ENCODE measurements at regions not wholly inside any gene's neighbourhood (a gene's known extent, or its start where the extent isn't known, plus 50 kb on each side); places are given as distances from the start of the nearest gene placed in this dataset.
"Not testable (repeated sequence)": the region's sequence is repeated elsewhere in the genome, so short reads cannot be mapped to it uniquely, and the experiment has no call there.

GRCh38 chr11:91299980-91300379 is 924.6 kb upstream of the FAT3 start:
- no peak overlapping the region for H3K4me3 ChIP-seq (ENCODE audit: low read depth, low read length)
- no peaks in the 10 kb centered on the region for H3K27me3 ChIP-seq (ENCODE audit: control insufficient read depth, insufficient read depth, low read length)
- peak; percentile 1 for DNase-seq (ENCODE audit: low read depth)
- TF ChIP-seq, protein P1, sequence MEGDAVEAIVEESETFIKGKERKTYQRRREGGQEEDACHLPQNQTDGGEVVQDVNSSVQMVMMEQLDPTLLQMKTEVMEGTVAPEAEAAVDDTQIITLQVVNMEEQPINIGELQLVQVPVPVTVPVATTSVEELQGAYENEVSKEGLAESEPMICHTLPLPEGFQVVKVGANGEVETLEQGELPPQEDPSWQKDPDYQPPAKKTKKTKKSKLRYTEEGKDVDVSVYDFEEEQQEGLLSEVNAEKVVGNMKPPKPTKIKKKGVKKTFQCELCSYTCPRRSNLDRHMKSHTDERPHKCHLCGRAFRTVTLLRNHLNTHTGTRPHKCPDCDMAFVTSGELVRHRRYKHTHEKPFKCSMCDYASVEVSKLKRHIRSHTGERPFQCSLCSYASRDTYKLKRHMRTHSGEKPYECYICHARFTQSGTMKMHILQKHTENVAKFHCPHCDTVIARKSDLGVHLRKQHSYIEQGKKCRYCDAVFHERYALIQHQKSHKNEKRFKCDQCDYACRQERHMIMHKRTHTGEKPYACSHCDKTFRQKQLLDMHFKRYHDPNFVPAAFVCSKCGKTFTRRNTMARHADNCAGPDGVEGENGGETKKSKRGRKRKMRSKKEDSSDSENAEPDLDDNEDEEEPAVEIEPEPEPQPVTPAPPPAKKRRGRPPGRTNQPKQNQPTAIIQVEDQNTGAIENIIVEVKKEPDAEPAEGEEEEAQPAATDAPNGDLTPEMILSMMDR (IDR thresholded peaks at IDR 0.05; ENCODE audit: insufficient read depth, low read length, poor library complexity, severe bottlenecking) = no peak
- no peaks in the 10 kb centered on the region for H3K36me3 ChIP-seq (ENCODE audit: control insufficient read depth, insufficient read depth, low read length)

GRCh38 chr11:91296629-91297028 is 928.0 kb upstream of the FAT3 start:
- DNase-seq (ENCODE audit: low read depth) = no peak
- TF ChIP-seq, protein P1 (IDR thresholded peaks at IDR 0.05; ENCODE audit: insufficient read depth, low read length, poor library complexity, severe bottlenecking) = no peak
- Histone ChIP-seq H3K4me3 (ENCODE audit: low read depth, low read length) (no peak overlapping the region), H3K36me3 (ENCODE audit: control insufficient read depth, insufficient read depth, low read length) (no peaks in the 10 kb centered on the region), H3K27me3 (ENCODE audit: control insufficient read depth, insufficient read depth, low read length) (no peaks in the 10 kb centered on the region)

DNA sequence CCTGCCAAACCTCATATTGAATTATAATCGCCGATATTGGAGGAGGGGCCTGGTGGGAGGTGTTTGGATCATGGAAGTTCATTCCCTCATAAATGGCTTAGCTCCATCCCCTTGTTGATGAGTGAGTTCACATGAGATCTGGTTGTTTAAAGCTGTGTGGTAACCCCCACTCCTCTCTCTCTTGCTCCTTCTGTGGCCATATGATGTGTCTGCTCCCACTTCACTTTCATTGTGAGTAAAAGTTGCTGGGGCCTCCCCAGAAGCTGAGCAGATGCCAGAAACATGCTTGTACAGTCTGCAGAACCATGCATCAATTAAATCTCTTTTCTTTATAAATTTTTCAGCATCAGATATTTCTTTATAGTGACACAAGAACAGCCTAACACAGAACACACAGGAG is 929.0 kb upstream of the FAT3 start:
- Histone ChIP-seq H3K4me3 (ENCODE audit: low read depth, low read length) (no peak overlapping the region), H3K27me3 (ENCODE audit: control insufficient read depth, insufficient read depth, low read length) (no peaks in the 10 kb centered on the region), H3K36me3 (ENCODE audit: control insufficient read depth, insufficient read depth, low read length) (no peaks in the 10 kb centered on the region)
- TF ChIP-seq, protein P1 (IDR thresholded peaks at IDR 0.05; ENCODE audit: insufficient read depth, low read length, poor library complexity, severe bottlenecking) = no peak
- no peak for DNase-seq (ENCODE audit: low read depth)

DNA sequence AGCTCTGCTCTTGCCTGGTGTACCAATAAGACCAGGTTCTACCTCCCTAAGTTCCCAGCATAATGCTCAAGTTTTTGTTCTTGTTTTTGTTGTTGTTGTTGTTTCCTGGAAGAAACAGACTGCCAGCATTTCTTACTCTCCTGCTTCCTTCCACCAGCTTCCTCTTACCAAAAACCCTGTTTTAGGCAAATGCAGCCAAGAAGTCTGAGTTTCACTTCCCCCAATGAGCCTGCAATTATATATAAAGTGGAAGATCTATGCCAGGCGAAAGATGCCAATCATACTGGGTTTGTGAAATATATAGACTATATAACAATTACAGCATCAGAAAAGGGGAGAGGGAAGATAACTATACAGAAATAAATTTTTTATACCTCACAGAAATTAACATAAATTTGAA is 931.5 kb upstream of the FAT3 start:
- DNase-seq (ENCODE audit: low read depth) = no peak
- TF ChIP-seq, protein P1 (IDR thresholded peaks at IDR 0.05; ENCODE audit: insufficient read depth, low read length, poor library complexity, severe bottlenecking) = no peak
- Histone ChIP-seq H3K4me3 (ENCODE audit: low read depth, low read length) (no peak overlapping the region), H3K27me3 (ENCODE audit: control insufficient read depth, insufficient read depth, low read length) (no peaks in the 10 kb centered on the region), H3K36me3 (ENCODE audit: control insufficient read depth, insufficient read depth, low read length) (no peaks in the 10 kb centered on the region)

- no peaks in the 10 kb centered on the region for H3K27me3 ChIP-seq (ENCODE audit: control insufficient read depth, insufficient read depth, low read length)
- DNase-seq (ENCODE audit: low read depth) = no peak
- TF ChIP-seq, protein P1 (IDR thresholded peaks at IDR 0.05; ENCODE audit: insufficient read depth, low read length, poor library complexity, severe bottlenecking) = no peak
- no peak overlapping the region for H3K4me3 ChIP-seq (ENCODE audit: low read depth, low read length)
- no peaks in the 10 kb centered on the region for H3K36me3 ChIP-seq (ENCODE audit: control insufficient read depth, insufficient read depth, low read length)
Measured at GRCh38 chr11:91272089-91272488, 952.5 kb upstream of the FAT3 start.

DNA sequence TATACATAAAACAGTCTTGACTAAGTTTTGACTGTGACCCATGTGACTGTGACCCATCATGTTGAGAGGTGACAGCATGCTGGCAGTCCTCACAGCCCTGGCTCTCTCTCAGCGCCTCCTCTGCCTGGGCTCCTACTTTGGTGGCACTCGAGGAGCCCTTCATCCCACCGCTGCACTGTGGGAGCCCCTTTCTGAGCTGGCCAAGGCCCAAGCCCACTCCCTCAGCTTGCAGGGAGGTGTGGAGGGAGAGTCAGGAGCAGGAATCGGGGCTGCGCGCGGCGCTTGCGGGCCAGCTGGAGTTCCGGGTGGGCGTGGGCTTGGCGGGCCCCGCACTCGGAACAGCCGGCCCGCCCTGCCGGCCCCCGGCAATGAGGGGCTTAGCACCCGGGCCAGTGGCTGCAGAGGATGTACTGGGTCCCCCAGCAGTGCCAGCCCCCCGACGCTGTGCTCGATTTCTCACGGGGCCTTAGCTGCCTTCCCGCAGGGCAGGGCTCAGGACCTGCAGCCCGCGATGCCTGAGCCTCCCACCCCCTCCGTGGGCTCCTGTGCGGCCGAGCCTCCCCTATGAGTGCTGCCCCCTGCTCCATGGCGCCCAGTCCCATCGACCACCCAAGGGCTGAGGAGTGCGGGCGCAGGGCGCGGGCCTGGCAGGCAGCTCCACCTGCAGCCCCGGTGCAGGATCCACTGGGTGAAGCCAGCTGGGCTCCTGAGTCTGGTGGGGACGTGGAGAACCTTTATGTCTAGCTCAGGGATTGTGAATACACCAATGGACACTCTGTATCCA is 955.9 kb upstream of the FAT3 start:
- H3K36me3 ChIP-seq (ENCODE audit: control insufficient read depth, insufficient read depth, low read length); H3K4me3 ChIP-seq (ENCODE audit: low read depth, low read length); DNase-seq (ENCODE audit: low read depth); H3K27me3 ChIP-seq (ENCODE audit: control insufficient read depth, insufficient read depth, low read length): not testable (repeated sequence)

All from kidney epithelial cell (primary cell).